Thyroid gland (tissue), 4 donors: ENCODE measurements at regions not wholly inside any gene's neighbourhood (a gene's known extent, or its start where the extent isn't known, plus 50 kb on each side); places are given as distances from the start of the nearest gene placed in this dataset.

Experiments
- CTCF ChIP-seq, 6 experiments: fragments of 200-600 bp in 3 of 6; fragments of 450-650 bp in 3 of 6; sonication (generic) in 3 of 6; IDR thresholded peaks; one replicate each; pipeline ENCODE4 v1.5.1; 2016 to 2019; ENCODE audit warnings: antibody characterized with exemption in 6 of 6, mild to moderate bottlenecking in 2 of 6, inconsistent platforms in 1 of 6, moderate library complexity in 1 of 6
- POLR2A ChIP-seq, 2 donors: fragments of 450-650 bp; IDR thresholded peaks; one replicate each; pipeline ENCODE4 v1.6.1; 2017; ENCODE audit warnings: antibody characterized with exemption in 2 of 2, mild to moderate bottlenecking in 2 of 2, moderate library complexity in 1 of 2

GRCh38 chr12:25861226-25861625 lies 97.3 kb upstream of the RASSF8 start:
- no peak for TF ChIP-seq CTCF (IDR thresholded peaks at IDR 0.05)
- TF ChIP-seq POLR2A (IDR thresholded peaks at IDR 0.05): no peak
